A673 (cell line): ENCODE measurements at regions not wholly inside any gene's neighbourhood (a gene's known extent, or its start where the extent isn't known, plus 50 kb on each side); places are given as distances from the start of the nearest gene placed in this dataset.

Source experiments
- BruUV-seq: library from RNA; stranded (reverse); fragments of 400-500 nt; replicated peaks from 2 replicates; lab custom pipeline; 2021; lab: Mats Ljungman, UMichigan
- CTCF ChIA-PET: fragments of 300-600 bp; sonication (Branson Sonifier 250); formaldehyde crosslinking; loops from one replicate; lab custom pipeline; 2022; ENCODE audit warnings: antibody characterized with exemption; lab: Charles Lee
- POLR2A ChIA-PET: fragments of 300-600 bp; sonication (Branson Sonifier 250); formaldehyde crosslinking; loops from one replicate; lab custom pipeline; 2022; ENCODE audit warnings: antibody characterized with exemption; ENCODE audit not compliant: low non-redundant PET; lab: Charles Lee
- DNase-seq: peaks from one replicate; pipeline ENCODE4 v3.0.0-alpha.2; 2015; ENCODE audit warnings: low spot score
- H3K27ac ChIP-seq: fragments of 200-600 bp; sonication (generic); 2 replicates; pipeline ENCODE4 v1.5.1; 2016; ENCODE audit warnings: mixed run types, low read depth, mild to moderate bottlenecking, mixed read lengths, antibody characterized with exemption, low read length; ENCODE audit not compliant: poor library complexity, severe bottlenecking
- H3K27me3 ChIP-seq: fragments of 200-600 bp; sonication (generic); replicated peaks from 2 replicates; pipeline ENCODE4 v1.6.1; 2017; ENCODE audit warnings: mixed run types, low read depth, mild to moderate bottlenecking, mixed read lengths, antibody characterized with exemption, low read length; ENCODE audit not compliant: insufficient read depth, poor library complexity
- H3K36me3 ChIP-seq: fragments of 200-600 bp; sonication (generic); 2 replicates; pipeline ENCODE4 v1.6.1; 2016; ENCODE audit warnings: mixed run types, mild to moderate bottlenecking, mixed read lengths, antibody characterized with exemption, low read length; ENCODE audit not compliant: insufficient read depth, poor library complexity, severe bottlenecking
- H3K4me1 ChIP-seq: fragments of 200-600 bp; sonication (generic); 2 replicates; pipeline ENCODE4 v1.6.1; 2017; ENCODE audit warnings: mixed run types, mild to moderate bottlenecking, mixed read lengths, antibody characterized with exemption, low read length; ENCODE audit not compliant: insufficient read depth, poor library complexity, severe bottlenecking
- H3K4me3 ChIP-seq: fragments of 200-600 bp; sonication (generic); 2 replicates; pipeline ENCODE4 v1.5.1; 2016; ENCODE audit warnings: low read depth, mixed run types, mild to moderate bottlenecking, mixed read lengths, low read length; ENCODE audit not compliant: poor library complexity, severe bottlenecking
- H3K9me3 ChIP-seq: fragments of 200-600 bp; sonication (generic); 2 replicates; pipeline ENCODE4 v1.6.1; 2016; ENCODE audit warnings: mixed run types, low read depth, mild to moderate bottlenecking, mixed read lengths, antibody characterized with exemption, low read length; ENCODE audit not compliant: poor library complexity, severe bottlenecking
- CTCF ChIP-seq: fragments of 300-800, 200-600 bp; sonication (generic); conservative IDR thresholded peaks from 2 replicates; pipeline ENCODE4 v1.5.1; 2017; ENCODE audit warnings: low read depth, mild to moderate bottlenecking, antibody characterized with exemption, low read length, moderate library complexity, mixed read lengths
- EZH2 ChIP-seq: fragments of 200-600 bp; sonication (generic); IDR thresholded peaks from 2 replicates; pipeline ENCODE4 v1.6.1; 2017; ENCODE audit warnings: borderline replicate concordance, low read depth, mild to moderate bottlenecking, mixed read lengths, antibody characterized with exemption, low read length; ENCODE audit not compliant: poor library complexity, severe bottlenecking
- intact Hi-C: fragments of 100-400 bp; cut with micrococcal nuclease; formaldehyde crosslinking; loops from one replicate; pipeline ENCODE4 v1.10.0; 2022; ENCODE audit not compliant: unreplicated experiment

GRCh38 chr21:18894387-18894786 lies 490.8 kb upstream of the TMPRSS15 start:
- TF ChIP-seq EZH2 (no peak), CTCF (no peak)
- ChIA-PET POLR2A (no interaction called here), CTCF (no interaction called here)
- Histone ChIP-seq H3K4me3 (no peak overlapping the region), H3K36me3 (no peaks in the 10 kb centered on the region), H3K27me3 (no peaks in the 10 kb centered on the region), H3K9me3 (peaks cover 20% of the 10 kb centered on the region), H3K4me1 (no peaks in the 10 kb centered on the region), H3K27ac (no peak overlapping the region)
- BruUV-seq, result no TSS peak
- intact Hi-C loops, result no loop called here
- DNase-seq, result no peak

GRCh38 chr21:18899261-18899660 lies 495.7 kb upstream of the TMPRSS15 start:
- POLR2A ChIA-PET, result no interaction called here
- TF ChIP-seq CTCF (no peak), EZH2 (no peak)
- DNase-seq, result no peak

DNA sequence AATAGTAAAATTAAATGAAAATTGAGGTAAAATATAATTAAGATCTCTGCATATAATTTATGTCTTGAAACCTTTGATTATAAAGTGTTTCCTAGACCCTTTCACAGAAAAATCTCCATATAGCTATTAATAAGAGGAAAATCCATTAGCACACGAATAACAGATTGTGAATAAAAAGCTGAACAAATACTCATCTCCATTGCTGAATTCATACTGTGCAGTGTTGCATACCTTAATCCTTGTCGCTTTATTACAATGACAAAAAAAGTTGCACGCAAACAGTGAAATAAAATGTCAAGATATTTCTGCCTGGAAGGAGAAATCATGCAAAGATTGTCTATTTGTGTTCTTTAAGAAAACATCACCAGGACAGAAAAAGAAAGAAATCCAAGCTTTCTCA lies 499.1 kb upstream of the TMPRSS15 start:
- intact Hi-C loops, result no loop called here
- Histone ChIP-seq H3K4me3 (no peak overlapping the region), H3K27ac (no peak overlapping the region), H3K9me3 (peaks cover 21% of the 10 kb centered on the region), H3K27me3 (no peaks in the 10 kb centered on the region), H3K4me1 (no peaks in the 10 kb centered on the region), H3K36me3 (no peaks in the 10 kb centered on the region)
- DNase-seq, result no peak
- ChIA-PET CTCF (no interaction called here), POLR2A (no interaction called here)
- BruUV-seq, result no TSS peak
- TF ChIP-seq EZH2 (no peak), CTCF (no peak)

More at GRCh38 chr21:18899261-18899660, 495.7 kb upstream of the TMPRSS15 start:
- CTCF ChIA-PET, result no interaction called here
- intact Hi-C loops, result no loop called here
- H3K27me3 ChIP-seq, result no peaks in the 10 kb centered on the region
- H3K9me3 ChIP-seq, result peaks cover 24% of the 10 kb centered on the region
- H3K4me3 ChIP-seq, result no peak overlapping the region
- BruUV-seq, result no TSS peak
- H3K27ac ChIP-seq, result no peak overlapping the region
- H3K4me1 ChIP-seq, result no peaks in the 10 kb centered on the region
- H3K36me3 ChIP-seq, result no peaks in the 10 kb centered on the region
